ENCODE measurements at regions not wholly inside any gene's neighbourhood (a gene's known extent, or its start where the extent isn't known, plus 50 kb on each side); places are given as distances from the start of the nearest gene placed in this dataset.

DNA sequence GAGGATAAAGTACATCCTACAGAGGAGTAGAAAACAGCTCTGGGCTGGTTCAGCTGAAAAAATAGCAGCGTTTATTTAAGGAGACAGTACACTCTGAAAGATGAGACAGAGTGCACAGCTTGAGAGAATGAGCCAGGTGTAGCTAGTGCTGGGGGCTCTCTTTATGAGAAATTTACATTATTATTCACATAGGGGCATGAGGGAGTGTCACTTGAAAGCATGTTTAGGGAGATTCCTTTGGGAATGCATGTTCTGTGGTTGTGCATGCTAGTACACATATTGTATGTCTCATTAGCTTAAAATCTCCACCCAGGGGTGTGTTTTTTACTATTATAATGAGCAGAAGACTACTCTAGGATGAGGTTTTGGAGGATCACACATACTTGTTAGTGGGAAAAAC lies 1224.4 kb downstream of the REEP3 start:
- Mint-ChIP-seq H3K4me3 (no peak overlapping the region), H3K4me1 (no peaks in the 10 kb centered on the region)

GRCh38 chr10:64750672-64751071 lies 1229.5 kb downstream of the REEP3 start:
- Histone ChIP-seq H3K27me3 (replicated peaks in 1 of 4; ENCODE audit: control extremely low read depth in 1 of 4, control insufficient read depth in 3 of 4, insufficient read depth in 4 of 4, low read length in 3 of 4) (no peaks in the 10 kb centered on the region), H3K9me3 (ENCODE audit: control extremely low read depth in 1 of 3, control insufficient read depth in 2 of 3, insufficient read depth in 1 of 3, low read length in 2 of 3) (no peaks in the 10 kb centered on the region), H3K4me2 (replicated peaks; ENCODE audit: low read depth, low read length, poor library complexity, severe bottlenecking) (no peak overlapping the region), H3K36me3 (replicated peaks in 1 of 2; ENCODE audit: control extremely low read depth in 1 of 2, control insufficient read depth in 1 of 2, extremely low read depth in 1 of 2, insufficient read depth in 2 of 2, low read length in 1 of 2) (no peaks in the 10 kb centered on the region), H3K79me2 (ENCODE audit: control insufficient read depth, insufficient read depth, low read length) (no peaks in the 10 kb centered on the region), H2AFZ (ENCODE audit: insufficient read depth, low read depth, low read length, poor library complexity, severe bottlenecking) (no peak overlapping the region), H3K9ac (ENCODE audit: low read length) (no peak overlapping the region), H3K4me3 (ENCODE audit: control extremely low read depth in 1 of 5, extremely low read depth in 1 of 5, insufficient read depth in 1 of 5, low read depth in 2 of 5, low read length in 4 of 5) (no peak overlapping the region), H4K20me1 (ENCODE audit: control insufficient read depth, insufficient read depth, low read length, poor library complexity, severe bottlenecking) (no peaks in the 10 kb centered on the region), H3K27ac (ENCODE audit: low read length in 2 of 2) (no peak overlapping the region), H3K4me1 (ENCODE audit: control insufficient read depth in 2 of 2, insufficient read depth in 2 of 2, low read length in 2 of 2) (no peaks in the 10 kb centered on the region)
- intact Hi-C loops (cut with micrococcal nuclease) = no loop called here
- DNase-seq (no peak), ATAC-seq (ENCODE audit: low read depth) (no peak)
- TF ChIP-seq CTCF (IDR thresholded peaks at IDR 0.05) = no peak
- TF ChIP-seq EZH2 (IDR thresholded peaks at IDR 0.05; ENCODE audit: borderline replicate concordance, insufficient read depth, low read depth, low read length, poor library complexity, severe bottlenecking) = no peak
- 57% methylated on average over 1 of the region's 2 CpGs for WGBS (ENCODE audit: insufficient coverage)
- Mint-ChIP-seq H3K4me1 (no peaks in the 10 kb centered on the region), H3K4me3 (no peak overlapping the region), H3K27me3 (no peaks in the 10 kb centered on the region), H3K9me3 (ENCODE audit: insufficient read depth) (no peaks in the 10 kb centered on the region), H3K27ac (no peak overlapping the region)
- POLR2A ChIA-PET = no interaction called here
- CTCF ChIA-PET = no interaction called here

More for the DNA sequence above, 1224.4 kb downstream of the REEP3 start:
- H3K27me3 Mint-ChIP-seq = no peaks in the 10 kb centered on the region
- H3K9ac ChIP-seq (ENCODE audit: low read length) = no peak overlapping the region
- WGBS (ENCODE audit: insufficient coverage) = no CpG with 5 or more reads among the region's 1 CpG
- peaks cover 0 to 3% (median 0%) of the 10 kb centered on the region in 3 donors for H3K9me3 ChIP-seq (ENCODE audit: control extremely low read depth in 1 of 3, control insufficient read depth in 2 of 3, insufficient read depth in 1 of 3, low read length in 2 of 3)
- TF ChIP-seq CTCF (IDR thresholded peaks at IDR 0.05) = no peak
- TF ChIP-seq EZH2 (IDR thresholded peaks at IDR 0.05; ENCODE audit: borderline replicate concordance, insufficient read depth, low read depth, low read length, poor library complexity, severe bottlenecking) = no peak
- H3K4me3 ChIP-seq (ENCODE audit: control extremely low read depth in 1 of 5, extremely low read depth in 1 of 5, insufficient read depth in 1 of 5, low read depth in 2 of 5, low read length in 4 of 5) = no peak overlapping the region
- intact Hi-C loops (cut with micrococcal nuclease) = no loop called here
- no peak overlapping the region for H2AFZ ChIP-seq (ENCODE audit: insufficient read depth, low read depth, low read length, poor library complexity, severe bottlenecking)
- H3K4me2 ChIP-seq (replicated peaks; ENCODE audit: low read depth, low read length, poor library complexity, severe bottlenecking) = no peak overlapping the region
- no peak overlapping the region for H3K27ac ChIP-seq (ENCODE audit: low read length in 2 of 2)
- no peak for ATAC-seq (ENCODE audit: low read depth)
- no peak for DNase-seq
- H3K27me3 ChIP-seq (replicated peaks in 1 of 4; ENCODE audit: control extremely low read depth in 1 of 4, control insufficient read depth in 3 of 4, insufficient read depth in 4 of 4, low read length in 3 of 4) = no peaks in the 10 kb centered on the region
- H3K27ac Mint-ChIP-seq = no peak overlapping the region
- no peaks in the 10 kb centered on the region for H3K36me3 ChIP-seq (replicated peaks in 1 of 2; ENCODE audit: control extremely low read depth in 1 of 2, control insufficient read depth in 1 of 2, extremely low read depth in 1 of 2, insufficient read depth in 2 of 2, low read length in 1 of 2)
- H3K79me2 ChIP-seq (ENCODE audit: control insufficient read depth, insufficient read depth, low read length) = no peaks in the 10 kb centered on the region
- H4K20me1 ChIP-seq (ENCODE audit: control insufficient read depth, insufficient read depth, low read length, poor library complexity, severe bottlenecking) = no peaks in the 10 kb centered on the region
- CTCF ChIA-PET = no interaction called here
- H3K9me3 Mint-ChIP-seq (ENCODE audit: insufficient read depth) = no peaks in the 10 kb centered on the region
- POLR2A ChIA-PET = no interaction called here
- no peaks in the 10 kb centered on the region for H3K4me1 ChIP-seq (ENCODE audit: control insufficient read depth in 2 of 2, insufficient read depth in 2 of 2, low read length in 2 of 2)

Measured in B cell (primary cell).